Stomach (tissue), 4 donors: ENCODE measurements at regions not wholly inside any gene's neighbourhood (a gene's known extent, or its start where the extent isn't known, plus 50 kb on each side); places are given as distances from the start of the nearest gene placed in this dataset.

Experiments
- POLR2A ChIP-seq, 4 donors: fragments of 450-650 bp; IDR thresholded peaks; one replicate each; pipeline ENCODE4 v1.6.1; 2016; ENCODE audit warnings: antibody characterized with exemption in 4 of 4, control low read depth in 2 of 4, mild to moderate bottlenecking in 1 of 4, moderate library complexity in 1 of 4
- POLR2AphosphoS5 ChIP-seq, 3 donors: sonication (generic); formaldehyde crosslinking; IDR thresholded peaks; one replicate each; pipeline ENCODE4 v1.6.1; 2016; ENCODE audit warnings: antibody characterized with exemption in 3 of 3
- TF ChIP-seq, protein P1 (sequence below), 7 experiments: fragments of 450-650 bp in 4 of 7; fragments of 200-600 bp in 3 of 7; sonication (generic) in 3 of 7; IDR thresholded peaks; one replicate each; pipeline ENCODE4 v1.5.1; 2016 to 2019; ENCODE audit warnings: antibody characterized with exemption in 7 of 7, control low read depth in 2 of 7, mild to moderate bottlenecking in 1 of 7

DNA sequence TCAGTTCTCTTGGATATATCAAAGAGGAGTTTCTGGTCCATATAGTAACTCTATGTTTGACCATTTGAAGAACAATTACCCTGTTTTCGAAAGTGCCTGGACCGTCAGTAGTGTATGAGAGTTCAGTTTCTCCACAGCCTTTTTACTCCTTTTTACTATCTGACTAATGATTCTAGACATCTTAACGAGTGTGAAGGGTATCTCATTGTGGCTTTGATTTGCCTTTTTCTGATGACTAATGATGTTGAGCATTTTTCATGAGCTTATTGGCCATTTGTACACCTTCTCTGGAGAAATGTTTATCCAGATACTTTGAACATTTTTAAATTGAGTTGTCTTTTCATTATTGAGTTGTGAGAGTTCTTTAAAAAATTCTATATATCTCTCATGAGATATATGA lies 114.9 kb upstream of the ATXN1 start:
- TF ChIP-seq, protein P1, sequence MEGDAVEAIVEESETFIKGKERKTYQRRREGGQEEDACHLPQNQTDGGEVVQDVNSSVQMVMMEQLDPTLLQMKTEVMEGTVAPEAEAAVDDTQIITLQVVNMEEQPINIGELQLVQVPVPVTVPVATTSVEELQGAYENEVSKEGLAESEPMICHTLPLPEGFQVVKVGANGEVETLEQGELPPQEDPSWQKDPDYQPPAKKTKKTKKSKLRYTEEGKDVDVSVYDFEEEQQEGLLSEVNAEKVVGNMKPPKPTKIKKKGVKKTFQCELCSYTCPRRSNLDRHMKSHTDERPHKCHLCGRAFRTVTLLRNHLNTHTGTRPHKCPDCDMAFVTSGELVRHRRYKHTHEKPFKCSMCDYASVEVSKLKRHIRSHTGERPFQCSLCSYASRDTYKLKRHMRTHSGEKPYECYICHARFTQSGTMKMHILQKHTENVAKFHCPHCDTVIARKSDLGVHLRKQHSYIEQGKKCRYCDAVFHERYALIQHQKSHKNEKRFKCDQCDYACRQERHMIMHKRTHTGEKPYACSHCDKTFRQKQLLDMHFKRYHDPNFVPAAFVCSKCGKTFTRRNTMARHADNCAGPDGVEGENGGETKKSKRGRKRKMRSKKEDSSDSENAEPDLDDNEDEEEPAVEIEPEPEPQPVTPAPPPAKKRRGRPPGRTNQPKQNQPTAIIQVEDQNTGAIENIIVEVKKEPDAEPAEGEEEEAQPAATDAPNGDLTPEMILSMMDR (IDR thresholded peaks at IDR 0.05) = no peak
- no peak for TF ChIP-seq POLR2A (IDR thresholded peaks at IDR 0.05)
- no peak for TF ChIP-seq POLR2AphosphoS5 (IDR thresholded peaks at IDR 0.05)
